H9 (cell line): ENCODE measurements at regions not wholly inside any gene's neighbourhood (a gene's known extent, or its start where the extent isn't known, plus 50 kb on each side); places are given as distances from the start of the nearest gene placed in this dataset.

Source experiments
- DNase-seq: peaks from one replicate; pipeline ENCODE4 v3.0.0-alpha.2; 2017
- H2AFZ ChIP-seq: one replicate; pipeline ENCODE4 v1.6.1; 2013; ENCODE audit warnings: mild to moderate bottlenecking, low read length, control low read depth, moderate library complexity
- H2AK5ac ChIP-seq: 2 replicates; pipeline ENCODE4 v1.6.1; 2013; ENCODE audit warnings: low read length, control low read depth, mixed read lengths; ENCODE audit not compliant: insufficient read length
- H2BK120ac ChIP-seq: one replicate; pipeline ENCODE4 v1.6.1; 2013; ENCODE audit warnings: low read depth, mild to moderate bottlenecking, low read length, control low read depth, inconsistent platforms; ENCODE audit not compliant: poor library complexity, severe bottlenecking
- H2BK12ac ChIP-seq: 2 replicates; pipeline ENCODE4 v1.6.1; 2013; ENCODE audit warnings: low read length, control low read depth, mixed read lengths, low read depth; ENCODE audit not compliant: insufficient read length
- H2BK15ac ChIP-seq: 2 replicates; pipeline ENCODE4 v1.6.1; 2013; ENCODE audit warnings: low read depth, low read length, control low read depth
- H2BK20ac ChIP-seq: one replicate; pipeline ENCODE4 v1.6.1; 2013; ENCODE audit warnings: low read depth, mild to moderate bottlenecking, low read length, control low read depth, inconsistent platforms; ENCODE audit not compliant: poor library complexity, severe bottlenecking
- H2BK5ac ChIP-seq: 2 replicates; pipeline ENCODE4 v1.6.1; 2013; ENCODE audit warnings: low read length, control low read depth, mixed read lengths; ENCODE audit not compliant: insufficient read length
- H3K14ac ChIP-seq: 2 replicates; pipeline ENCODE4 v1.6.1; 2013; ENCODE audit warnings: low read length, control low read depth; ENCODE audit not compliant: insufficient read depth
- H3K18ac ChIP-seq: 2 replicates; pipeline ENCODE4 v1.6.1; 2013; ENCODE audit warnings: low read depth, mild to moderate bottlenecking, mixed read lengths, low read length, control low read depth; ENCODE audit not compliant: insufficient read length
- H3K23ac ChIP-seq: 2 replicates; pipeline ENCODE4 v1.6.1; 2013; ENCODE audit warnings: low read length, control low read depth, mixed read lengths, low read depth; ENCODE audit not compliant: insufficient read length
- H3K23me2 ChIP-seq: 2 replicates; pipeline ENCODE4 v1.6.1; 2013; ENCODE audit warnings: low read depth, mild to moderate bottlenecking, mixed read lengths, low read length, control low read depth; ENCODE audit not compliant: insufficient read length, poor library complexity, severe bottlenecking
- H3K27ac ChIP-seq: 2 replicates; pipeline ENCODE4 v1.5.1; 2013; ENCODE audit warnings: low read length, control low read depth, mixed read lengths, low read depth; ENCODE audit not compliant: insufficient read length
- H3K27me3 ChIP-seq: 2 replicates; pipeline ENCODE4 v1.6.1; 2013; ENCODE audit warnings: low read length, control low read depth, inconsistent platforms; ENCODE audit not compliant: insufficient read depth
- H3K4ac ChIP-seq: 2 replicates; pipeline ENCODE4 v1.6.1; 2013; ENCODE audit warnings: low read depth, mild to moderate bottlenecking, control low read depth, inconsistent platforms, low read length, moderate library complexity
- H3K4me1 ChIP-seq: 2 replicates; pipeline ENCODE4 v1.6.1; 2013; ENCODE audit warnings: low read length, control low read depth, inconsistent platforms; ENCODE audit not compliant: insufficient read depth
- H3K4me2 ChIP-seq: 2 replicates; pipeline ENCODE4 v1.6.1; 2013; ENCODE audit warnings: low read length, control low read depth, mixed read lengths; ENCODE audit not compliant: insufficient read length, insufficient read depth
- H3K56ac ChIP-seq: 2 replicates; pipeline ENCODE4 v1.6.1; 2013; ENCODE audit warnings: low read depth, mild to moderate bottlenecking, mixed read lengths, low read length, control low read depth; ENCODE audit not compliant: insufficient read length
- H3K79me1 ChIP-seq: 2 replicates; pipeline ENCODE4 v1.6.1; 2013; ENCODE audit warnings: low read depth, mild to moderate bottlenecking, moderate library complexity, low read length, control low read depth, inconsistent platforms; ENCODE audit not compliant: insufficient read depth, poor library complexity, severe bottlenecking
- H3K79me2 ChIP-seq: 2 replicates; pipeline ENCODE4 v1.6.1; 2013; ENCODE audit warnings: low read length, control low read depth, inconsistent platforms; ENCODE audit not compliant: insufficient read depth
- H3K9ac ChIP-seq: 2 replicates; pipeline ENCODE4 v1.6.1; 2013; ENCODE audit warnings: low read length, control low read depth, mixed read lengths; ENCODE audit not compliant: insufficient read length; ENCODE audit errors: extremely low read depth
- H3K9me3 ChIP-seq: one replicate; pipeline ENCODE4 v1.6.1; 2013; ENCODE audit warnings: low read depth, low read length, inconsistent platforms; ENCODE audit not compliant: control insufficient read depth
- H3T11ph ChIP-seq: one replicate; pipeline ENCODE4 v1.6.1; 2013; ENCODE audit warnings: mild to moderate bottlenecking, low read length, control low read depth, inconsistent platforms
- H4K20me1 ChIP-seq: one replicate; pipeline ENCODE4 v1.6.1; 2013; ENCODE audit not compliant: control insufficient read depth, insufficient read length, insufficient read depth
- H4K5ac ChIP-seq: 2 replicates; pipeline ENCODE4 v1.6.1; 2013; ENCODE audit warnings: low read depth, mild to moderate bottlenecking, mixed read lengths, low read length, control low read depth; ENCODE audit not compliant: insufficient read length
- H4K8ac ChIP-seq: replicated peaks from 2 replicates; pipeline ENCODE4 v1.6.1; 2013; ENCODE audit warnings: low read length, control low read depth, mixed read lengths, low read depth; ENCODE audit not compliant: insufficient read length
- H4K91ac ChIP-seq: 2 replicates; pipeline ENCODE4 v1.6.1; 2013; ENCODE audit warnings: low read depth, mild to moderate bottlenecking, moderate library complexity, mixed read lengths, low read length, control low read depth; ENCODE audit not compliant: insufficient read length
- H3K27ac Mint-ChIP-seq, 3 experiments: 2 replicates in 2 of 3; 3 replicates in 1 of 3; pipeline ENCODE4 v1.8.0; 2020 to 2021; ENCODE audit warnings: mixed read lengths in 3 of 3, mild to moderate bottlenecking in 1 of 3, moderate library complexity in 1 of 3
- H3K27me3 Mint-ChIP-seq: 2 replicates; pipeline ENCODE4 v1.8.0; 2021; ENCODE audit warnings: low read depth, mild to moderate bottlenecking, moderate library complexity, mixed read lengths
- H3K36me3 Mint-ChIP-seq, 3 experiments: 2 replicates in 2 of 3; 3 replicates in 1 of 3; pipeline ENCODE4 v1.8.0; 2020 to 2021; ENCODE audit warnings: low read depth in 3 of 3, mixed read lengths in 3 of 3; ENCODE audit not compliant: insufficient read depth in 1 of 3
- H3K4me1 Mint-ChIP-seq, 2 experiments: 2 replicates each; pipeline ENCODE4 v1.8.0; 2020; ENCODE audit warnings: mixed read lengths in 2 of 2
- H3K4me3 Mint-ChIP-seq, 2 experiments: 2 replicates in 1 of 2; 3 replicates in 1 of 2; pipeline ENCODE4 v1.8.0; 2020 to 2021; ENCODE audit warnings: mild to moderate bottlenecking in 2 of 2, mixed read lengths in 2 of 2, moderate library complexity in 1 of 2
- H3K9me3 Mint-ChIP-seq, 2 experiments: 2 replicates in 1 of 2; 3 replicates in 1 of 2; pipeline ENCODE4 v1.8.0; 2020; ENCODE audit warnings: mild to moderate bottlenecking in 2 of 2, mixed read lengths in 2 of 2, moderate library complexity in 1 of 2
- WGBS: extraction: QIAGEN DNeasy Blood & Tissue Kit; methylation state at CpG from one replicate; pipeline ENCODE4 v1.1.7; 2013; ENCODE audit warnings: missing lambda C conversion rate, low lambda C conversion rate, mixed read lengths; ENCODE audit not compliant: insufficient read length; ENCODE audit errors: extremely low coverage; 5-methylcytosine and 5-hydroxymethylcytosine counted together
- TF ChIP-seq, protein P1 (sequence below): fragments of 200-600 bp; sonication (generic); conservative IDR thresholded peaks from 3 replicates; pipeline ENCODE4 v1.8.0; 2021; ENCODE audit warnings: antibody characterized with exemption, mild to moderate bottlenecking

DNA sequence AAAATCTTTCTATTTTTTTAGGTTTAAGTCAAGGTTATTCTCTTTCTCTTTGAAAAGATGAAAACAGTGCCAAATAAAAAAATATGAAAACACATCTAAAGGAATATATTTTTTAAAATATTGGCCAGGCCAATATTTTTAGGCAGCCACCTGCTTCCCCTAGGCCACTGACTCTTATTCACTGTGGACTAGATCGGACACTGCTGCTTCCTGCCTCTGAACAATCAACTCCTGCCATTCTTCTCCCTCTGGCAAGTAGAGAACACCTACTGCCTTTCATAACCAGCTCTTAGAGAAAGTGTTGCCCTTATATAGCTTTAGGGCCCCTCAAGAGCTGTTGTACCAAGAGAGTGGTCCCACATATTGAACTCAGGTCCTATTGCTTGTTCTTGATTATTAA is 529.2 kb downstream of the RAPGEF2 start:
- Histone ChIP-seq H3K9ac (no peak overlapping the region), H2BK20ac (no peak overlapping the region)

More for the DNA sequence above, 529.2 kb downstream of the RAPGEF2 start:
- no peak overlapping the region for H2AK5ac ChIP-seq
- no peaks in the 10 kb centered on the region for H4K20me1 ChIP-seq
- no peak overlapping the region for H2AFZ ChIP-seq
- H3K23ac ChIP-seq: no peak overlapping the region
- no peak overlapping the region for H2BK15ac ChIP-seq
- no peak overlapping the region for H2BK120ac ChIP-seq
- Mint-ChIP-seq H3K9me3 (peaks cover 0 to 10% of the 10 kb centered on the region in 2 experiments; a peak in 4 of 5 replicates), H3K4me1 (no peaks in the 10 kb centered on the region), H3K4me3 (no peak overlapping the region), H3K27ac (no peak overlapping the region; a peak in 1 of 7 replicates), H3K36me3 (peaks cover 0 to under 1% (median 0%) of the 10 kb centered on the region in 3 experiments; a peak in 1 of 7 replicates), H3K27me3 (no peaks in the 10 kb centered on the region)
- no peak overlapping the region for H4K8ac ChIP-seq
- TF ChIP-seq, protein P1, sequence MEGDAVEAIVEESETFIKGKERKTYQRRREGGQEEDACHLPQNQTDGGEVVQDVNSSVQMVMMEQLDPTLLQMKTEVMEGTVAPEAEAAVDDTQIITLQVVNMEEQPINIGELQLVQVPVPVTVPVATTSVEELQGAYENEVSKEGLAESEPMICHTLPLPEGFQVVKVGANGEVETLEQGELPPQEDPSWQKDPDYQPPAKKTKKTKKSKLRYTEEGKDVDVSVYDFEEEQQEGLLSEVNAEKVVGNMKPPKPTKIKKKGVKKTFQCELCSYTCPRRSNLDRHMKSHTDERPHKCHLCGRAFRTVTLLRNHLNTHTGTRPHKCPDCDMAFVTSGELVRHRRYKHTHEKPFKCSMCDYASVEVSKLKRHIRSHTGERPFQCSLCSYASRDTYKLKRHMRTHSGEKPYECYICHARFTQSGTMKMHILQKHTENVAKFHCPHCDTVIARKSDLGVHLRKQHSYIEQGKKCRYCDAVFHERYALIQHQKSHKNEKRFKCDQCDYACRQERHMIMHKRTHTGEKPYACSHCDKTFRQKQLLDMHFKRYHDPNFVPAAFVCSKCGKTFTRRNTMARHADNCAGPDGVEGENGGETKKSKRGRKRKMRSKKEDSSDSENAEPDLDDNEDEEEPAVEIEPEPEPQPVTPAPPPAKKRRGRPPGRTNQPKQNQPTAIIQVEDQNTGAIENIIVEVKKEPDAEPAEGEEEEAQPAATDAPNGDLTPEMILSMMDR: no peak
- no peaks in the 10 kb centered on the region for H3K27me3 ChIP-seq
- H3K4me2 ChIP-seq: no peak overlapping the region
- no peak overlapping the region for H2BK5ac ChIP-seq
- no peak overlapping the region for H3K56ac ChIP-seq
- H3K27ac ChIP-seq: no peak overlapping the region
- H2BK12ac ChIP-seq: no peak overlapping the region
- H3T11ph ChIP-seq: no peak overlapping the region
- WGBS: no CpG with 5 or more reads among the region's 1 CpG
- no peak overlapping the region for H4K91ac ChIP-seq
- no peak overlapping the region for H3K14ac ChIP-seq
- H3K18ac ChIP-seq: no peak overlapping the region
- no peaks in the 10 kb centered on the region for H3K79me2 ChIP-seq
- no peaks in the 10 kb centered on the region for H3K79me1 ChIP-seq
- no peak overlapping the region for H3K4ac ChIP-seq
- H3K9me3 ChIP-seq: no peaks in the 10 kb centered on the region
- no peaks in the 10 kb centered on the region for H3K4me1 ChIP-seq
- no peak overlapping the region for H4K5ac ChIP-seq
- H3K23me2 ChIP-seq: no peaks in the 10 kb centered on the region
- DNase-seq: no peak
